K562 (cell line): ENCODE measurements at regions not wholly inside any gene's neighbourhood (a gene's known extent, or its start where the extent isn't known, plus 50 kb on each side); places are given as distances from the start of the nearest gene placed in this dataset.

Experiments used
- BRD9 ChIP-seq: fragments of 450-650 bp; IDR thresholded peaks from 2 replicates; pipeline ENCODE4 v1.6.1; 2018; ENCODE audit warnings: low read depth; ENCODE audit not compliant: partially characterized antibody
- GATA2 ChIP-seq: sonication (generic); formaldehyde crosslinking; IDR thresholded peaks from 2 replicates; pipeline ENCODE4 v1.4.0; 2020; ENCODE audit warnings: mild to moderate bottlenecking, missing genetic modification reagents
- KDM5B ChIP-seq: fragments of 200-600 bp; sonication (generic); IDR thresholded peaks from 2 replicates; pipeline ENCODE4 v1.6.1; 2012; ENCODE audit warnings: low read depth, mild to moderate bottlenecking, moderate library complexity, low read length, control low read depth, inconsistent platforms; ENCODE audit not compliant: insufficient replicate concordance
- PML ChIP-seq: IDR thresholded peaks from 2 replicates; pipeline ENCODE4 v1.6.1; 2012; ENCODE audit warnings: low read length, inconsistent platforms
- TF ChIP-seq, protein P1 (sequence below): sonication (generic); formaldehyde crosslinking; IDR thresholded peaks from 2 replicates; pipeline ENCODE4 v1.8.0; 2023; ENCODE audit warnings: mild to moderate bottlenecking, missing genetic modification reagents

DNA sequence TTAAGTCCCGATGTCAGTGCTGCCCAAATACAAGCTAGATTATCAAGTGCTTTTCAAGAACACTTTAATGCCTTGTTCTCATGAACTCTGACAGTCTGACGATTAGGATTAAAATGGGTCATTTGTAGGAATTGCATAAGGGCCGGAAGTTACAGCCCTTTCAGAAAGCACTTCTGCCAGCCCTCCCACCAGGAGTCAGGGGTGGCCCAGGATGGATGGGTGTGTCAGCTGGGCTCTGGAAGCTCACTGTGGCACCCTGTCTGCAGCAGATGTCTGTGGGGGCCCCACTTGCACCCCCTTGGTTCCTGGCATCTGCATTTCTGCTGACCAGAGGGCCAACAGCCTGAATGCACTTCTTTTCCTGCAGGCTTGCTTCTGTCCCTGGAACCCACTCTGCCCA, 712.7 kb downstream of the UQCRFS1 start:
- TF ChIP-seq GATA2 (CRISPR knock-in tag) = no peak
- TF ChIP-seq PML = no peak
- TF ChIP-seq BRD9 = no peak
- TF ChIP-seq KDM5B = no peak
- TF ChIP-seq, protein P1, sequence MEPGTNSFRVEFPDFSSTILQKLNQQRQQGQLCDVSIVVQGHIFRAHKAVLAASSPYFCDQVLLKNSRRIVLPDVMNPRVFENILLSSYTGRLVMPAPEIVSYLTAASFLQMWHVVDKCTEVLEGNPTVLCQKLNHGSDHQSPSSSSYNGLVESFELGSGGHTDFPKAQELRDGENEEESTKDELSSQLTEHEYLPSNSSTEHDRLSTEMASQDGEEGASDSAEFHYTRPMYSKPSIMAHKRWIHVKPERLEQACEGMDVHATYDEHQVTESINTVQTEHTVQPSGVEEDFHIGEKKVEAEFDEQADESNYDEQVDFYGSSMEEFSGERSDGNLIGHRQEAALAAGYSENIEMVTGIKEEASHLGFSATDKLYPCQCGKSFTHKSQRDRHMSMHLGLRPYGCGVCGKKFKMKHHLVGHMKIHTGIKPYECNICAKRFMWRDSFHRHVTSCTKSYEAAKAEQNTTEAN (CRISPR knock-in tag) = no peak
